Mesenchymal stem cell (in vitro differentiated cells and primary cell): ENCODE measurements at regions not wholly inside any gene's neighbourhood (a gene's known extent, or its start where the extent isn't known, plus 50 kb on each side); places are given as distances from the start of the nearest gene placed in this dataset.

Experiments
- DNase-seq: peaks from one replicate; pipeline ENCODE4 v3.0.0-alpha.2; 2013
- H2AFZ ChIP-seq: one replicate; pipeline ENCODE4 v1.6.1; 2013; ENCODE audit warnings: low read depth, mild to moderate bottlenecking, control low read depth, inconsistent platforms, low read length, moderate library complexity
- H2AK5ac ChIP-seq: 2 replicates; pipeline ENCODE4 v1.6.1; 2013; ENCODE audit warnings: low read length, moderate library complexity, mild to moderate bottlenecking, inconsistent platforms; ENCODE audit not compliant: severe bottlenecking
- H2BK120ac ChIP-seq: one replicate; pipeline ENCODE4 v1.6.1; 2013; ENCODE audit warnings: low read depth, mild to moderate bottlenecking, inconsistent platforms, low read length, moderate library complexity
- H2BK12ac ChIP-seq, 2 experiments: one replicate each; pipeline ENCODE4 v1.6.1; 2013; ENCODE audit warnings: inconsistent platforms in 2 of 2, low read length in 2 of 2, mild to moderate bottlenecking in 2 of 2, moderate library complexity in 2 of 2, control low read depth in 1 of 2
- H2BK15ac ChIP-seq: one replicate; pipeline ENCODE4 v1.6.1; 2013; ENCODE audit warnings: mild to moderate bottlenecking, low read depth, inconsistent platforms; ENCODE audit not compliant: poor library complexity, severe bottlenecking
- H2BK5ac ChIP-seq: 2 replicates; pipeline ENCODE4 v1.6.1; 2013; ENCODE audit warnings: low read depth, mild to moderate bottlenecking, low read length, control low read depth, inconsistent platforms; ENCODE audit not compliant: poor library complexity, severe bottlenecking
- H3K14ac ChIP-seq, 2 experiments: one replicate each; pipeline ENCODE4 v1.6.1; 2013; ENCODE audit warnings: inconsistent platforms in 2 of 2, low read length in 2 of 2, control low read depth in 1 of 2, mild to moderate bottlenecking in 1 of 2, moderate library complexity in 1 of 2
- H3K18ac ChIP-seq, 2 experiments: one replicate each; pipeline ENCODE4 v1.6.1; 2013; ENCODE audit warnings: inconsistent platforms in 2 of 2, low read length in 2 of 2, control low read depth in 1 of 2, low read depth in 1 of 2, mild to moderate bottlenecking in 1 of 2
- H3K23ac ChIP-seq, 2 experiments: one replicate each; pipeline ENCODE4 v1.6.1; 2013; ENCODE audit warnings: inconsistent platforms in 2 of 2, low read length in 2 of 2, mild to moderate bottlenecking in 2 of 2, moderate library complexity in 2 of 2, control low read depth in 1 of 2
- H3K27ac ChIP-seq: 2 replicates; pipeline ENCODE4 v1.5.1; 2013; ENCODE audit warnings: mild to moderate bottlenecking, moderate library complexity, low read length, control low read depth, inconsistent platforms; ENCODE audit not compliant: poor library complexity, severe bottlenecking
- H3K27me3 ChIP-seq, 2 experiments: 2 replicates each; pipeline versions ENCODE4 v1.6.1 to v1.7.0; 2013; ENCODE audit warnings: low read length in 2 of 2, mild to moderate bottlenecking in 2 of 2, moderate library complexity in 2 of 2, control low read depth in 1 of 2, inconsistent platforms in 1 of 2; ENCODE audit not compliant: control insufficient read depth in 1 of 2, insufficient read depth in 1 of 2
- H3K36me3 ChIP-seq, 2 experiments: 2 replicates each; pipeline versions ENCODE4 v1.6.1 to v1.7.0; 2013; ENCODE audit warnings: low read length in 2 of 2, control low read depth in 1 of 2, inconsistent platforms in 1 of 2, low read depth in 1 of 2, mild to moderate bottlenecking in 1 of 2; ENCODE audit not compliant: insufficient read depth in 2 of 2, control insufficient read depth in 1 of 2
- H3K4ac ChIP-seq, 2 experiments: one replicate each; pipeline ENCODE4 v1.6.1; 2013; ENCODE audit warnings: inconsistent platforms in 2 of 2, low read length in 2 of 2, mild to moderate bottlenecking in 2 of 2, moderate library complexity in 2 of 2, control low read depth in 1 of 2, low read depth in 1 of 2
- H3K4me1 ChIP-seq: 2 replicates; pipeline ENCODE4 v1.6.1; 2013; ENCODE audit warnings: low read depth, low read length, control low read depth; ENCODE audit not compliant: control insufficient read depth, insufficient read depth
- H3K4me2 ChIP-seq: 2 replicates; pipeline ENCODE4 v1.6.1; 2013; ENCODE audit warnings: low read length, mild to moderate bottlenecking, inconsistent platforms; ENCODE audit not compliant: poor library complexity, severe bottlenecking
- H3K4me3 ChIP-seq, 2 experiments: 2 replicates each; pipeline versions ENCODE4 v1.5.1 to v1.7.0; 2013; ENCODE audit warnings: low read length in 2 of 2, mild to moderate bottlenecking in 2 of 2, control low read depth in 1 of 2, low read depth in 1 of 2; ENCODE audit not compliant: insufficient read depth in 1 of 2
- H3K79me1 ChIP-seq: replicated peaks from 2 replicates; pipeline ENCODE4 v1.6.1; 2013; ENCODE audit warnings: mild to moderate bottlenecking, control low read depth, low read length, inconsistent platforms; ENCODE audit not compliant: poor library complexity, severe bottlenecking
- H3K9ac ChIP-seq: 2 replicates; pipeline ENCODE4 v1.7.0; 2013; ENCODE audit warnings: mild to moderate bottlenecking, low read length, moderate library complexity
- H3K9me3 ChIP-seq: 2 replicates; pipeline ENCODE4 v1.7.0; 2013; ENCODE audit warnings: mild to moderate bottlenecking, low read length; ENCODE audit not compliant: control insufficient read depth
- H4K8ac ChIP-seq: one replicate; pipeline ENCODE4 v1.6.1; 2013; ENCODE audit warnings: inconsistent platforms, mild to moderate bottlenecking, low read length, moderate library complexity
- H4K91ac ChIP-seq: one replicate; pipeline ENCODE4 v1.6.1; 2013; ENCODE audit warnings: mild to moderate bottlenecking, low read length, inconsistent platforms
- WGBS: methylation state at CpG from one replicate; pipeline ENCODE4 v1.1.7; 2013; ENCODE audit warnings: mixed read lengths; 5-methylcytosine and 5-hydroxymethylcytosine counted together

GRCh38 chr9:14413812-14414211, 99.9 kb upstream of the NFIB start:
- Histone ChIP-seq H3K23ac (no peak overlapping the region), H3K27me3 (peaks cover 42 to 61% of the 10 kb centered on the region in 2 experiments), H2BK12ac (no peak overlapping the region), H2BK5ac (no peak overlapping the region), H3K4me2 (no peak overlapping the region), H3K14ac (no peak overlapping the region), H2AFZ (no peak overlapping the region), H3K4ac (no peak overlapping the region), H2BK120ac (no peak overlapping the region), H3K36me3 (no peaks in the 10 kb centered on the region), H3K18ac (no peak overlapping the region), H2AK5ac (no peak overlapping the region), H2BK15ac (no peak overlapping the region), H3K27ac (no peak overlapping the region), H3K9me3 (peaks cover 21% of the 10 kb centered on the region), H3K9ac (no peak overlapping the region), H4K91ac (no peak overlapping the region), H3K79me1 (no peaks in the 10 kb centered on the region), H3K4me1 (no peaks in the 10 kb centered on the region), H3K4me3 (no peak overlapping the region), H4K8ac (no peak overlapping the region)
- DNase-seq, result no peak
- WGBS, result 100% methylated on average over 3 of the region's 6 CpGs

GRCh38 chr9:14412775-14413174, 98.8 kb upstream of the NFIB start:
- no peaks in the 10 kb centered on the region for H3K79me1 ChIP-seq
- H3K4me1 ChIP-seq, result no peaks in the 10 kb centered on the region
- no peak overlapping the region for H2BK5ac ChIP-seq
- no peak overlapping the region for H2BK120ac ChIP-seq
- no peak overlapping the region for H2BK15ac ChIP-seq
- no peak overlapping the region for H3K4me3 ChIP-seq
- H3K27ac ChIP-seq, result no peak overlapping the region
- no peak overlapping the region for H2AFZ ChIP-seq
- H3K27me3 ChIP-seq, result peaks cover 33 to 60% of the 10 kb centered on the region in 2 experiments
- peaks cover 21% of the 10 kb centered on the region for H3K9me3 ChIP-seq
- no peak overlapping the region for H3K14ac ChIP-seq
- H4K91ac ChIP-seq, result no peak overlapping the region
- no peak overlapping the region for H3K18ac ChIP-seq
- H3K36me3 ChIP-seq, result no peaks in the 10 kb centered on the region
- no peak overlapping the region for H3K4ac ChIP-seq
- no peak overlapping the region for H4K8ac ChIP-seq
- no peak for DNase-seq
- 90% methylated on average over 2 of the region's 2 CpGs for WGBS
- H3K23ac ChIP-seq, result no peak overlapping the region
- H3K4me2 ChIP-seq, result no peak overlapping the region
- H2AK5ac ChIP-seq, result no peak overlapping the region
- H3K9ac ChIP-seq, result no peak overlapping the region
- H2BK12ac ChIP-seq, result no peak overlapping the region

DNA sequence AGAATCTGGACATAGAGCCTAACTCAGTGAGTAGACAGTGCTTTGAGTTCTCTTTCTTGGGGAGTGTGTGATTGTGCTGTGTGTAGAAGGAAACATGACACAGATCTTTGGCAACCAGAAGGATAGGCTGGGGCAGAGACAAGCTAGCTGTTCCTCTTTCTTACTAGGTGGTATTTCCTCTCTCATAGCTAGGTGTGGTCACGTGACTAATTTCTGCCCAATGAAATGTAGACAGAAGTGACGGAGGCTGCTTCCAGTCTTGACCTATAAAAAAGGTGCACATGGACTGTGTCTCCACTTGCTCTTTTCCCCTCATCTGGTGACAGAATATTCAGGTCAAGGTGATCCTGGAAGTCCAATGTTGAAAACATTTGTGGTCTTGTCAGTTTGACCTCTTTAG, 92.5 kb upstream of the NFIB start:
- Histone ChIP-seq H4K8ac (no peak overlapping the region), H3K4me2 (no peak overlapping the region), H2BK12ac (no peak overlapping the region), H3K79me1 (no peaks in the 10 kb centered on the region), H2BK5ac (no peak overlapping the region), H3K4me1 (no peaks in the 10 kb centered on the region), H3K36me3 (no peaks in the 10 kb centered on the region), H3K4ac (no peak overlapping the region), H3K27ac (no peak overlapping the region), H3K27me3 (peaks cover 34 to 88% of the 10 kb centered on the region in 2 experiments), H3K9me3 (no peaks in the 10 kb centered on the region), H2AFZ (no peak overlapping the region), H4K91ac (no peak overlapping the region), H3K23ac (no peak overlapping the region), H3K4me3 (no peak overlapping the region), H2BK120ac (no peak overlapping the region), H3K14ac (no peak overlapping the region), H3K9ac (no peak overlapping the region), H3K18ac (no peak overlapping the region), H2AK5ac (no peak overlapping the region), H2BK15ac (no peak overlapping the region)
- 96% methylated on average over 2 of the region's 2 CpGs for WGBS
- no peak for DNase-seq

- no peak overlapping the region for H3K9ac ChIP-seq
- H3K4me3 ChIP-seq, result no peak overlapping the region
- no peak overlapping the region for H3K27ac ChIP-seq
- DNase-seq, result no peak
- no peak overlapping the region for H3K14ac ChIP-seq
- no peak overlapping the region for H3K4me2 ChIP-seq
- H4K91ac ChIP-seq, result no peak overlapping the region
- H3K18ac ChIP-seq, result no peak overlapping the region
- H2BK12ac ChIP-seq, result no peak overlapping the region
- no peak overlapping the region for H2BK15ac ChIP-seq
- H3K4ac ChIP-seq, result no peak overlapping the region
- no peak overlapping the region for H3K23ac ChIP-seq
- H3K79me1 ChIP-seq, result no peaks in the 10 kb centered on the region
- no peaks in the 10 kb centered on the region for H3K36me3 ChIP-seq
- H2AK5ac ChIP-seq, result no peak overlapping the region
- no peaks in the 10 kb centered on the region for H3K4me1 ChIP-seq
- no peak overlapping the region for H2BK5ac ChIP-seq
- no peak overlapping the region for H2BK120ac ChIP-seq
- H4K8ac ChIP-seq, result no peak overlapping the region
- H3K27me3 ChIP-seq, result peaks cover 27 to 75% of the 10 kb centered on the region in 2 experiments
- no peaks in the 10 kb centered on the region for H3K9me3 ChIP-seq
- WGBS, result 92% methylated on average over 3 of the region's 3 CpGs
- H2AFZ ChIP-seq, result no peak overlapping the region
These were observed 91.3 kb upstream of the NFIB start for GRCh38 chr9:14405176-14405706.
